ENCODE measurements at regions not wholly inside any gene's neighbourhood (a gene's known extent, or its start where the extent isn't known, plus 50 kb on each side); places are given as distances from the start of the nearest gene placed in this dataset.
"Not testable (repeated sequence)": the region's sequence is repeated elsewhere in the genome, so short reads cannot be mapped to it uniquely, and the experiment has no call there.

- no peak for DNase-seq (ENCODE audit: low spot score)
Measured at GRCh38 chr21:38614558-38614957, 116.3 kb upstream of the ERG start.

GRCh38 chr21:38619480-38619879 lies 121.2 kb upstream of the ERG start:
- no peak for DNase-seq (ENCODE audit: low spot score)

GRCh38 chr21:38619992-38620479 lies 121.8 kb upstream of the ERG start:
- DNase-seq (ENCODE audit: low spot score) = peak; percentile 13

- no peak for DNase-seq (ENCODE audit: low spot score)
Measured at GRCh38 chr21:38621132-38621531, 122.9 kb upstream of the ERG start.

GRCh38 chr21:38622081-38622826 lies 124.0 kb upstream of the ERG start:
- no peak for DNase-seq (ENCODE audit: low spot score)

- no peak for DNase-seq (ENCODE audit: low spot score)
Measured at GRCh38 chr21:38622827-38623209, 124.5 kb upstream of the ERG start.

GRCh38 chr21:38623552-38623951 lies 125.3 kb upstream of the ERG start:
- DNase-seq (ENCODE audit: low spot score) = no peak

GRCh38 chr21:38625000-38625399 lies 126.7 kb upstream of the ERG start:
- DNase-seq (ENCODE audit: low spot score) = no peak

- no peak for DNase-seq (ENCODE audit: low spot score)
Measured at GRCh38 chr21:38626306-38626705, 128.0 kb upstream of the ERG start.

- no peak for DNase-seq (ENCODE audit: low spot score)
Measured at GRCh38 chr21:38628349-38628748, 130.1 kb upstream of the ERG start.

- no peak for DNase-seq (ENCODE audit: low spot score)
Measured at GRCh38 chr21:38631206-38631605, 132.9 kb upstream of the ERG start.

GRCh38 chr21:38631676-38632075 lies 133.4 kb upstream of the ERG start:
- DNase-seq (ENCODE audit: low spot score) = no peak

GRCh38 chr21:38637161-38637560 lies 138.9 kb upstream of the ERG start:
- DNase-seq (ENCODE audit: low spot score) = no peak

GRCh38 chr21:38639571-38640354 lies 141.5 kb upstream of the ERG start:
- no peak for DNase-seq (ENCODE audit: low spot score)

GRCh38 chr21:38640355-38640742 lies 142.1 kb upstream of the ERG start:
- not testable (repeated sequence) for DNase-seq (ENCODE audit: low spot score)

- DNase-seq (ENCODE audit: low spot score) = no peak
Measured at GRCh38 chr21:38643404-38644023, 145.2 kb upstream of the ERG start.

- peak; percentile 77 for DNase-seq (ENCODE audit: low spot score)
Measured at GRCh38 chr21:38645282-38645681, 147.0 kb upstream of the ERG start.

- DNase-seq (ENCODE audit: low spot score) = peak; percentile 72
Measured at GRCh38 chr21:38646213-38646837, 148.0 kb upstream of the ERG start.

- DNase-seq (ENCODE audit: low spot score) = no peak
Measured at GRCh38 chr21:38649120-38649519, 150.8 kb upstream of the ERG start.

GRCh38 chr21:38651570-38651969 lies 153.3 kb upstream of the ERG start:
- DNase-seq (ENCODE audit: low spot score) = no peak

- DNase-seq (ENCODE audit: low spot score) = no peak
Measured at GRCh38 chr21:38652396-38652795, 153.3 kb upstream of the ETS2 start.

GRCh38 chr21:38654580-38654979 lies 151.1 kb upstream of the ETS2 start:
- DNase-seq (ENCODE audit: low spot score) = no peak
